LNCAP (cell line): ENCODE measurements at regions not wholly inside any gene's neighbourhood (a gene's known extent, or its start where the extent isn't known, plus 50 kb on each side); places are given as distances from the start of the nearest gene placed in this dataset.

Source experiments
- CTCF ChIP-seq: fragments of 450-650 bp; IDR thresholded peaks from 2 replicates; pipeline ENCODE4 v1.5.1; 2017; ENCODE audit warnings: mild to moderate bottlenecking

- no peak for TF ChIP-seq CTCF
Observed at GRCh38 chr16:26491101-26491670, 575.5 kb upstream of the C16orf82 start.

GRCh38 chr16:26491962-26492361, 574.8 kb upstream of the C16orf82 start:
- TF ChIP-seq CTCF: no peak

- TF ChIP-seq CTCF: no peak
Observed at GRCh38 chr16:26493751-26494150, 573.0 kb upstream of the C16orf82 start.

- TF ChIP-seq CTCF: no peak
Observed at GRCh38 chr16:26497896-26498295, 568.8 kb upstream of the C16orf82 start.

GRCh38 chr16:26500326-26500725, 566.4 kb upstream of the C16orf82 start:
- no peak for TF ChIP-seq CTCF

GRCh38 chr16:26505496-26505895, 561.2 kb upstream of the C16orf82 start:
- TF ChIP-seq CTCF: no peak

GRCh38 chr16:26510924-26511323, 555.8 kb upstream of the C16orf82 start:
- no peak for TF ChIP-seq CTCF

GRCh38 chr16:26511463-26511862, 555.3 kb upstream of the C16orf82 start:
- no peak for TF ChIP-seq CTCF
